OCI-LY1 (cell line): ENCODE measurements at regions not wholly inside any gene's neighbourhood (a gene's known extent, or its start where the extent isn't known, plus 50 kb on each side); places are given as distances from the start of the nearest gene placed in this dataset.

Experiments
- EZH2 ChIP-seq: fragments of 200-600 bp; sonication (generic), shearing (Covaris generic); IDR thresholded peaks from 2 replicates; pipeline ENCODE4 v1.8.0; 2017; ENCODE audit warnings: borderline replicate concordance, mixed run types, mild to moderate bottlenecking, antibody characterized with exemption, low read length, moderate library complexity, mixed read lengths
- TF ChIP-seq, protein P1 (sequence below): fragments of 200-600 bp; sonication (generic), shearing (Covaris generic); IDR thresholded peaks from 2 replicates; pipeline ENCODE4 v1.5.1; 2017; ENCODE audit warnings: mild to moderate bottlenecking, antibody characterized with exemption, low read length, moderate library complexity, mixed read lengths

DNA sequence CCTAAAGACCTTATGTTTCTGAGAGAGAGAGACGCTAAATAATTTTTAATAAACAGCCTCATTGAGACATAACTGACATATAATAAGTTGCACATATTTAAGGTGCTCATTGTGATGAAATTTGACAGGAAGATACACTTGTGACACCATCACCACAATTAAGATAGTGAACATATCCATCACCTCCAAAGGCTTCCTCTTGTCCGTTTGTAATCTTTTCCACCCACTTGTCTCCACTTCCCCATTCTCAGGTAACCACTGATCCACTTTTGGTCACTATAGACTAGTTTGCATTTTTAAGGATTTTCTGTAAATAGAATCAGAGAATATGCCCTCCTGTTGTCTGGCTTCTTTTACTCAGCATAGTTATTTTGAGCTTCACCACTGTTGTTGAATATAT, 195.1 kb upstream of the WDR11 start:
- TF ChIP-seq, protein P1, sequence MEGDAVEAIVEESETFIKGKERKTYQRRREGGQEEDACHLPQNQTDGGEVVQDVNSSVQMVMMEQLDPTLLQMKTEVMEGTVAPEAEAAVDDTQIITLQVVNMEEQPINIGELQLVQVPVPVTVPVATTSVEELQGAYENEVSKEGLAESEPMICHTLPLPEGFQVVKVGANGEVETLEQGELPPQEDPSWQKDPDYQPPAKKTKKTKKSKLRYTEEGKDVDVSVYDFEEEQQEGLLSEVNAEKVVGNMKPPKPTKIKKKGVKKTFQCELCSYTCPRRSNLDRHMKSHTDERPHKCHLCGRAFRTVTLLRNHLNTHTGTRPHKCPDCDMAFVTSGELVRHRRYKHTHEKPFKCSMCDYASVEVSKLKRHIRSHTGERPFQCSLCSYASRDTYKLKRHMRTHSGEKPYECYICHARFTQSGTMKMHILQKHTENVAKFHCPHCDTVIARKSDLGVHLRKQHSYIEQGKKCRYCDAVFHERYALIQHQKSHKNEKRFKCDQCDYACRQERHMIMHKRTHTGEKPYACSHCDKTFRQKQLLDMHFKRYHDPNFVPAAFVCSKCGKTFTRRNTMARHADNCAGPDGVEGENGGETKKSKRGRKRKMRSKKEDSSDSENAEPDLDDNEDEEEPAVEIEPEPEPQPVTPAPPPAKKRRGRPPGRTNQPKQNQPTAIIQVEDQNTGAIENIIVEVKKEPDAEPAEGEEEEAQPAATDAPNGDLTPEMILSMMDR, result no peak
- no peak for TF ChIP-seq EZH2
